T-cell (primary cell): ENCODE measurements at regions not wholly inside any gene's neighbourhood (a gene's known extent, or its start where the extent isn't known, plus 50 kb on each side); places are given as distances from the start of the nearest gene placed in this dataset.

Experiments used
- ATAC-seq, 4 experiments: fragments of 200-7000 bp in 3 of 4; fragments of 150-1000 bp in 1 of 4; cut with Tn5 transposase; replicated peaks in 1 of 4; 1 replicate in 3 of 4; 2 replicates in 1 of 4; pipeline ENCODE4 v1.10.0; 2021; ENCODE audit warnings: moderate library complexity in 3 of 4, mild to moderate bottlenecking in 2 of 4, moderate number of reproducible peaks in 1 of 4
- CTCF ChIA-PET, 2 donors: fragments of 300-600 bp; sonication (Branson Sonifier 250); formaldehyde crosslinking; loops; one replicate each; lab custom pipeline; 2022; ENCODE audit warnings: antibody characterized with exemption in 2 of 2; lab: Charles Lee
- POLR2A ChIA-PET, 2 donors: fragments of 300-600 bp; sonication (Branson Sonifier 250); formaldehyde crosslinking; loops; one replicate each; lab custom pipeline; 2022; ENCODE audit warnings: antibody characterized with exemption in 2 of 2; lab: Charles Lee
- DNase-seq, 35 experiments: peaks; one replicate each; pipeline versions ENCODE4 v3.0.0 to v3.0.0-alpha.2; 2013 to 2023
- H3K27ac ChIP-seq: one replicate; pipeline ENCODE4 v1.5.1; 2013; ENCODE audit warnings: low read length
- H3K27me3 ChIP-seq, 2 experiments: replicated peaks in 1 of 2; 1 replicate in 1 of 2; 2 replicates in 1 of 2; pipeline versions ENCODE4 v1.6.1 to v1.7.0; 2013; ENCODE audit warnings: low read length in 1 of 2, mixed read lengths in 1 of 2; ENCODE audit not compliant: control insufficient read depth in 2 of 2, insufficient read depth in 2 of 2; ENCODE audit errors: extremely low read depth in 1 of 2
- H3K36me3 ChIP-seq, 2 donors: 1 replicate in 1 of 2; 2 replicates in 1 of 2; pipeline versions ENCODE4 v1.6.1 to v1.7.0; 2013; ENCODE audit warnings: low read length in 1 of 2; ENCODE audit not compliant: control insufficient read depth in 2 of 2, insufficient read depth in 1 of 2; ENCODE audit errors: extremely low read depth in 1 of 2
- H3K4me1 ChIP-seq, 2 experiments: 1 replicate in 1 of 2; 2 replicates in 1 of 2; pipeline versions ENCODE4 v1.6.1 to v1.7.0; 2013; ENCODE audit warnings: low read length in 2 of 2, mixed read lengths in 1 of 2; ENCODE audit not compliant: insufficient read depth in 2 of 2, control insufficient read depth in 1 of 2; ENCODE audit errors: extremely low read depth in 1 of 2
- H3K4me3 ChIP-seq, 2 donors: 1 replicate in 1 of 2; 2 replicates in 1 of 2; pipeline versions ENCODE4 v1.5.1 to v1.7.0; 2013; ENCODE audit warnings: mild to moderate bottlenecking in 2 of 2, low read length in 1 of 2, moderate library complexity in 1 of 2; ENCODE audit not compliant: control insufficient read depth in 1 of 2; ENCODE audit errors: extremely low read depth in 1 of 2
- H3K9me3 ChIP-seq: 2 replicates; pipeline ENCODE4 v1.7.0; 2013
- H3K27ac Mint-ChIP-seq, 2 donors: one replicate each; pipeline ENCODE4 v1.8.0; 2020 to 2021; ENCODE audit warnings: mild to moderate bottlenecking in 2 of 2, mixed read lengths in 2 of 2
- H3K27me3 Mint-ChIP-seq, 2 donors: one replicate each; pipeline ENCODE4 v1.8.0; 2021 to 2022; ENCODE audit warnings: mixed read lengths in 2 of 2
- H3K36me3 Mint-ChIP-seq: one replicate; pipeline ENCODE4 v1.8.0; 2021; ENCODE audit warnings: mixed read lengths
- H3K4me1 Mint-ChIP-seq, 3 donors: one replicate each; pipeline ENCODE4 v1.8.0; 2020 to 2022; ENCODE audit warnings: mixed read lengths in 3 of 3, mild to moderate bottlenecking in 1 of 3
- H3K4me3 Mint-ChIP-seq, 3 donors: one replicate each; pipeline ENCODE4 v1.8.0; 2020 to 2022; ENCODE audit warnings: mild to moderate bottlenecking in 3 of 3, mixed read lengths in 3 of 3, moderate library complexity in 3 of 3
- H3K9me3 Mint-ChIP-seq, 3 donors: one replicate each; pipeline ENCODE4 v1.8.0; 2020 to 2022; ENCODE audit warnings: mixed read lengths in 3 of 3
- WGBS: methylation state at CpG from one replicate; pipeline ENCODE4 v1.1.5; 2013; ENCODE audit warnings: missing lambda C conversion rate; ENCODE audit not compliant: insufficient coverage; 5-methylcytosine and 5-hydroxymethylcytosine counted together

DNA sequence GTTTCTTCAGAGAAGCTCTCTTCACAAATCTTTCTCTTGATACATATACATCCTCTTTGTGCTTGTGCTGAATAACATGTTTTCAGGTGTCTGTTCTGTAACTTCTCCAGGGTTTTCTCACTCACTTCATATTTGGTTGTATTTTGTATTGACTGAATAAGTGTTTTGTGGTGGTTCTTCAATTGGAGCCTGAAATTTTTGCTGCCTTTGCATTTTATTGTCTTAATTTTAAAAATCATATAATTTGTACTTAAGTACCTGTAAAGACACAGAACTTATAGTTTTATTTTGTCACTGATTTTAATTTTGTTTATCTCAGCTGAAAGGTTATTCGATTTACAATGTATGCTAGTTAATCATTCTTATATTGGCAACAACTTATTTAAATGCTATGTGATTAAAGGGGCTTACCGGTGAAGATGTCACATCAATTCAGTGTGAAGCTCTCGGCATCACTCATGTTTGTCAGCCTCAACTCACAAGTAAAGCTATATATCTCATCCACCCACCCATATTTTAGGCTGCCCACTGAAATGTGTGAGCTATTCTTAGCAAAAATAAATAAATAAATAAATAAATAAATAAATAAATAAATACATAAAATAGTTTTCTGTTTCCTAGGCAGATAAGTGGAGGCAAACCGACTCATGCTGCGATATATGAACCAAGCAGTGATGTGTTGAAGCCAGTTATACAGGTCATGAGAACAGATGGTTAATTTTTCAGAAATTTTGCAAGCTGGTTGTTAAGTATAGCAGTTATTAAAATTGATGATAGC is 76.4 kb upstream of the FSTL5 start:
- no peaks in the 10 kb centered on the region for H3K27me3 Mint-ChIP-seq
- no peak overlapping the region for H3K27ac Mint-ChIP-seq
- no peaks in the 10 kb centered on the region for H3K27me3 ChIP-seq
- peaks cover 0 to 2% (median 0%) of the 10 kb centered on the region in 3 donors for H3K9me3 Mint-ChIP-seq
- ChIA-PET POLR2A (no interaction called here), CTCF (interaction anchor here in 1 of 2 donors (0.6 kb wide), 1 partner anchor 142 kb away, joined by 3 read pairs; no protein-coding TSS in a partner anchor)
- no peak for ATAC-seq
- WGBS: no CpG with 5 or more reads among the region's 5 CpGs
- no peak for DNase-seq
- no peaks in the 10 kb centered on the region for H3K36me3 ChIP-seq
- H3K4me1 Mint-ChIP-seq: no peaks in the 10 kb centered on the region
- H3K27ac ChIP-seq: no peak overlapping the region
- no peaks in the 10 kb centered on the region for H3K4me1 ChIP-seq
- H3K4me3 ChIP-seq: no peak overlapping the region
- H3K9me3 ChIP-seq: no peaks in the 10 kb centered on the region
- H3K4me3 Mint-ChIP-seq: no peak overlapping the region
- no peaks in the 10 kb centered on the region for H3K36me3 Mint-ChIP-seq

DNA sequence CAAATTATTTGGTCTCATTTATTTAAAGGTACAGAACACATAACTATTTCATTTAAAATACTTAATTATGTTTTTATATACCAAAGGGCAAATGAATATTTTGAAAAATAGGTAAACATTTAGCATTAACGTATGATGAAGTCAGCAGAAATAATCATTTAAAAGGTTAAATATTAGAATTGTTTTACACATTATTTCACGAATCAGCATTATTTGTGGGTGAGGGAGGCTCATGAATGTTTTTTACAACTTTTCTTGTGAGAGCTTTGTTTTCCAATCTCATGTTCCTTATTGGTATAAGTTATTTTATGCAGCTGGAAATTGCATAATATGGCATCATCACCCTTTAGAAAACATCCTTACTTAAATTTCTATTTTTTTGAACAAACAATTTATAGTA is 73.9 kb upstream of the FSTL5 start:
- DNase-seq: no peak
- no peaks in the 10 kb centered on the region for H3K4me1 Mint-ChIP-seq
- CTCF ChIA-PET: no interaction called here
- no peaks in the 10 kb centered on the region for H3K36me3 Mint-ChIP-seq
- POLR2A ChIA-PET: no interaction called here
- no peak overlapping the region for H3K27ac Mint-ChIP-seq
- Histone ChIP-seq H3K27ac (no peak overlapping the region), H3K9me3 (no peaks in the 10 kb centered on the region), H3K36me3 (no peaks in the 10 kb centered on the region), H3K27me3 (no peaks in the 10 kb centered on the region), H3K4me1 (no peaks in the 10 kb centered on the region), H3K4me3 (no peak overlapping the region)
- H3K9me3 Mint-ChIP-seq: peaks cover 6 to 17% (median 11%) of the 10 kb centered on the region in 3 donors
- no CpG with 5 or more reads among the region's 2 CpGs for WGBS
- H3K4me3 Mint-ChIP-seq: no peak overlapping the region
- no peak for ATAC-seq
- no peaks in the 10 kb centered on the region for H3K27me3 Mint-ChIP-seq

DNA sequence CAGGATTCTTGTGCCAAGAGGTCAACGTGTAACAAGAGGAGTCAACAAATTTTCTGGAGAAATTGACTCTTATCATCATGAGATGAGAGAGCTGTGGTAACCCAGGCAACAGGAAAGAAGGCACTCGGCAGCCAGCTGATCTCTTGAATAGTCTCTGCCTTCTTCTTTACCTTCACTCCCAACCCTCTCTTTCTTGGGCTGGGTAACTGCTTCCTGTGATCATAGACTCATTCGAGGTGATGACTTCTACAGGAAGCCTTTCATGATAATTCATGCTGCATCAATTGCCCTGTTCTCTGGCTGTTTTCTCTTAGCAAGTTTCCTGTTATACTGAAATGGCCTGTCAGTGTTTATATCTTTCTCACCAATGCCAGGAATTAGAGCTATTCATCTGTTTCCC is 70.8 kb upstream of the FSTL5 start:
- no peak overlapping the region for H3K27ac ChIP-seq
- peak overlapping the region in 1 of 2 donors; percentile 27 for H3K27ac Mint-ChIP-seq
- peak in 4 of 35 experiments; percentile 2 to 29 (median 12) for DNase-seq
- H3K4me1 ChIP-seq: no peaks in the 10 kb centered on the region
- ATAC-seq: peak in 3 of 4 experiments; percentile 36 to 94 (median 61)
- H3K4me1 Mint-ChIP-seq: no peaks in the 10 kb centered on the region
- H3K36me3 Mint-ChIP-seq: no peaks in the 10 kb centered on the region
- no peaks in the 10 kb centered on the region for H3K36me3 ChIP-seq
- H3K9me3 ChIP-seq: no peaks in the 10 kb centered on the region
- 25% methylated on average over 2 of the region's 3 CpGs for WGBS
- no peak overlapping the region for H3K4me3 Mint-ChIP-seq
- no peak overlapping the region for H3K4me3 ChIP-seq
- H3K27me3 ChIP-seq: no peaks in the 10 kb centered on the region
- no peaks in the 10 kb centered on the region for H3K27me3 Mint-ChIP-seq
- ChIA-PET POLR2A (no interaction called here), CTCF (no interaction called here)
- peaks cover 4 to 19% (median 12%) of the 10 kb centered on the region in 3 donors for H3K9me3 Mint-ChIP-seq

DNA sequence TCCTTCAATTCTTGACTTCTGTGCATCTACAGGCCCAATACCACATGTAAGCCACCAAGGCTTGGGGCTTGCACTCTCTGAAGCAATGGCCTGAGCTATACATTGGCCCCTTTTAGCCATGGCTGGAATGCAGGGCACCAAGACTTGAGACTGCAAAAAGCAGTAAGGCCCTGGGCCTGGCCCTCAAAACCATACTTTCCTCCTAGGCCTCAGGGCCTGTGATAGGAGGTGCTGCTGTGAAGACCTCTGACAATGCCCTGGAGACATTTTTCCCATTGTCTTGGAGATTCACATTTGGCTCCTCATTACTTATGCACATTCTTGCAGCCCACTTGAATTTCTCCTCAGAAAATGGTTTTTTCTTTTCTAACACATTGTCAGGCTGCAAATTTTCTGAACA is 68.5 kb upstream of the FSTL5 start:
- ChIA-PET POLR2A (no interaction called here), CTCF (no interaction called here)
- no peaks in the 10 kb centered on the region for H3K4me1 ChIP-seq
- H3K36me3 Mint-ChIP-seq: no peaks in the 10 kb centered on the region
- peaks cover 6 to 19% (median 12%) of the 10 kb centered on the region in 3 donors for H3K9me3 Mint-ChIP-seq
- no peak overlapping the region for H3K4me3 Mint-ChIP-seq
- H3K9me3 ChIP-seq: no peaks in the 10 kb centered on the region
- H3K27me3 ChIP-seq: no peaks in the 10 kb centered on the region
- ATAC-seq (no peak), DNase-seq (no peak)
- no peak overlapping the region for H3K4me3 ChIP-seq
- no peak overlapping the region for H3K27ac ChIP-seq
- H3K27me3 Mint-ChIP-seq: no peaks in the 10 kb centered on the region
- no peaks in the 10 kb centered on the region for H3K4me1 Mint-ChIP-seq
- H3K36me3 ChIP-seq: no peaks in the 10 kb centered on the region
- no peak overlapping the region for H3K27ac Mint-ChIP-seq

DNA sequence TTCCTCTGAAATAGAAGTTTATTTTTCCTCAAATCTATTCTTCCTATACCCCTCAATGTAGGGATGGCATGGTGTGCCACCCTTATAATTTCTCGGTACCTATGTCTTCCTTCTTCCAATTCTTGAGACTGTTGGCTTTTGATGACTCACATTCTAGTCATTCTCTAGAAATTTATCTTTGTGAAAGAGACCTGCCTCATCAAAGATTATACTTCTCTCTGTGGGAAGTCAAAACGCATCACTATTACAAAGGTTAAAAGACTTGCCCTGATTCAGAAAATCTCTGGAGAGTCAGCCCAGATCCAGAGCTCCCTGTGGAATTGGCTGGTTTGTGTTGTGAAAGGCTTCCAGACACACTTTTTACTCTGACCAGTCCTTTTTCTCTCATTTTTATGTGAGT is 65.9 kb upstream of the FSTL5 start:
- CTCF ChIA-PET: no interaction called here

DNA sequence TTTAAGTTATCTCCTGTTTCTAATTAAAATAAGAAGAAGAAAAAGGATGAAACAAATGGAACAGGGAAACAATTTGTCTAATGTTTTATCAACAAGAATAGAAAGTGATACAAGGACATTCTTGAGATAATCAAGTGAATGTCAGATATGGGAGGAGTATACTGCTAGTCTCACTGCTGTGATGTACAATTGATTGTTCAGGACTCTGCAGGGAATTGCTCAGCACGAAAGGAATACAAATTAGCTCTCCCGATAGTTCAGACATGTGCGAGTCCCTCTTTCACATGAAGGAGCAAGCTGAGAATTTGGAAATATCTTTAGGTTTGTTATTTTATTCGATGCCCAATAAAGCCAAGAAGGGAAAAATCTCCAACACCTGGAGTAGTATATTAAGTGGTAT is 57.3 kb upstream of the FSTL5 start:
- Mint-ChIP-seq H3K4me3 (no peak overlapping the region), H3K27me3 (no peaks in the 10 kb centered on the region)

More for the DNA sequence above, 65.9 kb upstream of the FSTL5 start:
- POLR2A ChIA-PET: no interaction called here
- Histone ChIP-seq H3K9me3 (no peaks in the 10 kb centered on the region), H3K36me3 (no peaks in the 10 kb centered on the region), H3K27me3 (no peaks in the 10 kb centered on the region), H3K4me1 (no peaks in the 10 kb centered on the region), H3K4me3 (no peak overlapping the region), H3K27ac (no peak overlapping the region)
- DNase-seq: no peak
- H3K9me3 Mint-ChIP-seq: peaks cover 6 to 15% (median 7%) of the 10 kb centered on the region in 3 donors
- no peak overlapping the region for H3K27ac Mint-ChIP-seq
- no peak for ATAC-seq
- H3K4me1 Mint-ChIP-seq: no peaks in the 10 kb centered on the region
- no peaks in the 10 kb centered on the region for H3K27me3 Mint-ChIP-seq
- no peaks in the 10 kb centered on the region for H3K36me3 Mint-ChIP-seq
- no CpG with 5 or more reads among the region's 2 CpGs for WGBS
- H3K4me3 Mint-ChIP-seq: no peak overlapping the region

More for the DNA sequence above, 57.3 kb upstream of the FSTL5 start:
- CTCF ChIA-PET: no interaction called here
- Histone ChIP-seq H3K27me3 (no peaks in the 10 kb centered on the region), H3K9me3 (no peaks in the 10 kb centered on the region), H3K4me3 (no peak overlapping the region), H3K4me1 (no peaks in the 10 kb centered on the region), H3K27ac (no peak overlapping the region), H3K36me3 (no peaks in the 10 kb centered on the region)
- H3K4me1 Mint-ChIP-seq: no peaks in the 10 kb centered on the region
- H3K36me3 Mint-ChIP-seq: no peaks in the 10 kb centered on the region
- POLR2A ChIA-PET: no interaction called here
- DNase-seq (no peak), ATAC-seq (no peak)
- no peak overlapping the region for H3K27ac Mint-ChIP-seq
- WGBS: 100% methylated on average over 1 of the region's 4 CpGs
- peaks cover 0 to 4% (median 2%) of the 10 kb centered on the region in 3 donors for H3K9me3 Mint-ChIP-seq
